ENCODE measurements at regions not wholly inside any gene's neighbourhood (a gene's known extent, or its start where the extent isn't known, plus 50 kb on each side); places are given as distances from the start of the nearest gene placed in this dataset.

- Histone ChIP-seq H3K36me3 (no peaks in the 10 kb centered on the region), H3K27me3 (no peaks in the 10 kb centered on the region), H3K9me3 (no peaks in the 10 kb centered on the region), H3K4me1 (peaks cover 4% of the 10 kb centered on the region), H3K27ac (peak overlapping the region; percentile 62), H3K4me3 (no peak overlapping the region), H3K9ac (ENCODE audit: low read depth in 2 of 2, low read length in 2 of 2) (no peak overlapping the region)
- intact Hi-C loops (cut with DNase I): no loop called here
- DNase-seq: no peak
- peak; percentile 21 for TF ChIP-seq CTCF (IDR thresholded peaks at IDR 0.05)
These were observed 81.2 kb upstream of the CCDC112 start for GRCh38 chr5:115377468-115378217.

GRCh38 chr5:115375893-115376292 lies 79.4 kb upstream of the CCDC112 start:
- Histone ChIP-seq H3K27ac (no peak overlapping the region), H3K4me1 (peaks cover 4% of the 10 kb centered on the region), H3K4me3 (no peak overlapping the region), H3K9ac (ENCODE audit: low read depth in 2 of 2, low read length in 2 of 2) (no peak overlapping the region), H3K27me3 (no peaks in the 10 kb centered on the region), H3K36me3 (no peaks in the 10 kb centered on the region), H3K9me3 (no peaks in the 10 kb centered on the region)
- no peak for TF ChIP-seq CTCF (IDR thresholded peaks at IDR 0.05)
- DNase-seq: no peak
- intact Hi-C loops (cut with DNase I): no loop called here

- Histone ChIP-seq H3K9ac (ENCODE audit: low read depth in 2 of 2, low read length in 2 of 2) (no peak overlapping the region), H3K9me3 (no peaks in the 10 kb centered on the region), H3K4me1 (peaks cover 4% of the 10 kb centered on the region), H3K4me3 (no peak overlapping the region), H3K27me3 (no peaks in the 10 kb centered on the region), H3K36me3 (no peaks in the 10 kb centered on the region), H3K27ac (no peak overlapping the region)
- intact Hi-C loops (cut with DNase I): loop anchor here (5.0 kb wide), 1 partner anchor 198 kb away; no protein-coding TSS in a partner anchor
- no peak for DNase-seq
- TF ChIP-seq CTCF (IDR thresholded peaks at IDR 0.05): no peak
These were observed 77.8 kb upstream of the CCDC112 start for GRCh38 chr5:115374057-115374775.

GRCh38 chr5:115372146-115372545 lies 75.7 kb upstream of the CCDC112 start:
- no peak for DNase-seq
- no peak overlapping the region for H3K9ac ChIP-seq (ENCODE audit: low read depth in 2 of 2, low read length in 2 of 2)
- H3K27ac ChIP-seq: no peak overlapping the region
- intact Hi-C loops (cut with DNase I): loop anchor here (5.0 kb wide), 1 partner anchor 200 kb away; no protein-coding TSS in a partner anchor
- no peaks in the 10 kb centered on the region for H3K27me3 ChIP-seq
- H3K4me1 ChIP-seq: no peaks in the 10 kb centered on the region
- H3K9me3 ChIP-seq: no peaks in the 10 kb centered on the region
- no peak for TF ChIP-seq CTCF (IDR thresholded peaks at IDR 0.05)
- no peaks in the 10 kb centered on the region for H3K36me3 ChIP-seq
- H3K4me3 ChIP-seq: no peak overlapping the region

GRCh38 chr5:115369430-115370144 lies 73.1 kb upstream of the CCDC112 start:
- no peaks in the 10 kb centered on the region for H3K36me3 ChIP-seq
- H3K27me3 ChIP-seq: no peaks in the 10 kb centered on the region
- no peaks in the 10 kb centered on the region for H3K9me3 ChIP-seq
- H3K27ac ChIP-seq: no peak overlapping the region
- no peak for DNase-seq
- TF ChIP-seq CTCF (IDR thresholded peaks at IDR 0.05): no peak
- no peak overlapping the region for H3K9ac ChIP-seq (ENCODE audit: low read depth in 2 of 2, low read length in 2 of 2)
- no peak overlapping the region for H3K4me3 ChIP-seq
- H3K4me1 ChIP-seq: no peaks in the 10 kb centered on the region
- intact Hi-C loops (cut with DNase I): loop anchor here (5.0 kb wide), 1 partner anchor 203 kb away; no protein-coding TSS in a partner anchor

Data from colonic mucosa (tissue), 4 donors.